PC-3 (cell line): ENCODE measurements at regions not wholly inside any gene's neighbourhood (a gene's known extent, or its start where the extent isn't known, plus 50 kb on each side); places are given as distances from the start of the nearest gene placed in this dataset.

Experiments used
- ATAC-seq: fragments of 200-7000 bp; cut with Tn5 transposase; 2 replicates; pipeline ENCODE4 v1.9.1; 2020; ENCODE audit warnings: mild to moderate bottlenecking, moderate library complexity
- BruUV-seq: library from RNA; stranded (reverse); fragments of 400-500 nt; replicated peaks from 2 replicates; lab custom pipeline; 2021; lab: Mats Ljungman, UMichigan
- CTCF ChIA-PET: fragments of 300-600 bp; sonication (Branson Sonifier 250); formaldehyde crosslinking; loops from one replicate; lab custom pipeline; 2022; ENCODE audit warnings: antibody characterized with exemption; lab: Charles Lee
- POLR2A ChIA-PET: fragments of 300-600 bp; sonication (Branson Sonifier 250); formaldehyde crosslinking; loops from one replicate; lab custom pipeline; 2022; ENCODE audit warnings: antibody characterized with exemption; ENCODE audit not compliant: unreplicated experiment; lab: Charles Lee
- DNase-seq: peaks from one replicate; pipeline ENCODE4 v3.0.0-alpha.2; 2015
- H2AFZ ChIP-seq: fragments of 300-600 bp; sonication (generic); 2 replicates; pipeline ENCODE4 v1.6.0; 2016; ENCODE audit warnings: antibody characterized with exemption, low read length
- H3F3A ChIP-seq: fragments of 300-600 bp; sonication (generic); one replicate; pipeline ENCODE4 v1.6.0; 2017; ENCODE audit warnings: antibody characterized with exemption, low read length, control low read depth, mild to moderate bottlenecking; ENCODE audit not compliant: unreplicated experiment
- H3K27ac ChIP-seq: fragments of 300-600 bp; sonication (generic); 2 replicates; pipeline ENCODE4 v1.5.1; 2016; ENCODE audit warnings: mild to moderate bottlenecking, low read length
- H3K27me3 ChIP-seq: fragments of 300-600 bp; sonication (generic); 2 replicates; pipeline ENCODE4 v1.6.1; 2016; ENCODE audit warnings: low read length, mixed read lengths
- H3K36me3 ChIP-seq: fragments of 300-600 bp; sonication (generic); 2 replicates; pipeline ENCODE4 v1.6.1; 2016; ENCODE audit warnings: low read depth, mixed run types, low read length, mixed read lengths
- H3K4me1 ChIP-seq: fragments of 300-600 bp; sonication (generic); 2 replicates; pipeline ENCODE4 v1.5.1; 2016; ENCODE audit warnings: low read length; ENCODE audit not compliant: insufficient read depth
- H3K4me2 ChIP-seq: fragments of 300-600 bp; sonication (generic); 2 replicates; pipeline ENCODE4 v1.6.0; 2016; ENCODE audit warnings: low read length
- H3K4me3 ChIP-seq: fragments of 300-600 bp; sonication (generic); 2 replicates; pipeline ENCODE4 v1.5.1; 2016; ENCODE audit warnings: mild to moderate bottlenecking, low read length, mixed read lengths
- H3K79me2 ChIP-seq: fragments of 300-600 bp; sonication (generic); 2 replicates; pipeline ENCODE4 v1.6.1; 2017; ENCODE audit warnings: low read length, mixed read lengths
- H3K9ac ChIP-seq: fragments of 300-600 bp; sonication (generic); 2 replicates; pipeline ENCODE4 v1.6.0; 2016; ENCODE audit warnings: mild to moderate bottlenecking, low read length
- H3K9me2 ChIP-seq: fragments of 300-600 bp; sonication (generic); replicated peaks from 2 replicates; pipeline ENCODE4 v1.6.1; 2016; ENCODE audit warnings: mixed run types, low read length, mixed read lengths
- H3K9me3 ChIP-seq: fragments of 300-600 bp; sonication (generic); 2 replicates; pipeline ENCODE4 v1.6.1; 2016; ENCODE audit warnings: low read length, mixed read lengths
- H4K20me1 ChIP-seq: fragments of 300-600 bp; sonication (generic); 2 replicates; pipeline ENCODE4 v1.6.1; 2016; ENCODE audit warnings: low read length, mixed read lengths
- EZH2 ChIP-seq: fragments of 300-600 bp; sonication (generic); IDR thresholded peaks from one replicate; pipeline ENCODE4 v1.6.1; 2017; ENCODE audit warnings: antibody characterized with exemption, mild to moderate bottlenecking, low read length; ENCODE audit not compliant: unreplicated experiment
- EZH2phosphoT487 ChIP-seq: fragments of 300-600 bp; sonication (generic); IDR thresholded peaks from 2 replicates; pipeline ENCODE4 v1.6.1; 2018; ENCODE audit warnings: mild to moderate bottlenecking, antibody characterized with exemption, low read length, borderline replicate concordance
- intact Hi-C: fragments of 100-400 bp; cut with micrococcal nuclease; formaldehyde crosslinking; loops from 2 replicates; pipeline ENCODE4 v1.9.0; 2023
- TF ChIP-seq, protein P1 (sequence below): fragments of 300-600 bp; sonication (generic); conservative IDR thresholded peaks from 2 replicates; pipeline ENCODE4 v1.5.1; 2017; ENCODE audit warnings: antibody characterized with exemption, low read depth, mild to moderate bottlenecking, low read length

DNA sequence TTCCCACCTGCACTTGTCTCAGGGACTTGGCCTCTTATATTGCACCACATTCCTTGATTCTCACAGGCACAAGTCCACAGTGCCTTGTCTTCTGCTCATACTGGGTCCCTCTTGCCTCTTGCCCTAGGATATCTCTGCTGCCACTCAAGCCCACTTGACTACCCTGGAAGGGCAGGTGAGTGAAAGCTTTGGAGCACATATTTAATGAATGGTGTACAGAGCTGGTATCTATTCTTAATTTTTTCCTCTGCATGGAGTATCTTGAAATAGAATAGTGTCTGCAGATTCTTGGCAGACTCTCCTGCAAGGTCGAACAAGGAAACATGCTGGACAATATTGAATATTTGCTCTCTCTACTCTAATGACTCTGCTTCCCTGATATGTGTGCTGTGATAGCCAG lies 1248.0 kb downstream of the MAT2B start:
- Histone ChIP-seq H3F3A (no peaks in the 10 kb centered on the region), H3K79me2 (no peaks in the 10 kb centered on the region), H3K36me3 (no peaks in the 10 kb centered on the region), H3K9me3 (no peaks in the 10 kb centered on the region), H3K27ac (no peak overlapping the region), H3K4me2 (no peak overlapping the region), H3K4me3 (no peak overlapping the region), H3K4me1 (no peaks in the 10 kb centered on the region), H3K27me3 (no peaks in the 10 kb centered on the region), H2AFZ (no peak overlapping the region), H3K9me2 (no peaks in the 10 kb centered on the region), H4K20me1 (no peaks in the 10 kb centered on the region), H3K9ac (no peak overlapping the region)
- DNase-seq (no peak), ATAC-seq (no peak)
- ChIA-PET POLR2A (no interaction called here), CTCF (no interaction called here)
- intact Hi-C loops: no loop called here
- BruUV-seq: no TSS peak
- TF ChIP-seq, protein P1, sequence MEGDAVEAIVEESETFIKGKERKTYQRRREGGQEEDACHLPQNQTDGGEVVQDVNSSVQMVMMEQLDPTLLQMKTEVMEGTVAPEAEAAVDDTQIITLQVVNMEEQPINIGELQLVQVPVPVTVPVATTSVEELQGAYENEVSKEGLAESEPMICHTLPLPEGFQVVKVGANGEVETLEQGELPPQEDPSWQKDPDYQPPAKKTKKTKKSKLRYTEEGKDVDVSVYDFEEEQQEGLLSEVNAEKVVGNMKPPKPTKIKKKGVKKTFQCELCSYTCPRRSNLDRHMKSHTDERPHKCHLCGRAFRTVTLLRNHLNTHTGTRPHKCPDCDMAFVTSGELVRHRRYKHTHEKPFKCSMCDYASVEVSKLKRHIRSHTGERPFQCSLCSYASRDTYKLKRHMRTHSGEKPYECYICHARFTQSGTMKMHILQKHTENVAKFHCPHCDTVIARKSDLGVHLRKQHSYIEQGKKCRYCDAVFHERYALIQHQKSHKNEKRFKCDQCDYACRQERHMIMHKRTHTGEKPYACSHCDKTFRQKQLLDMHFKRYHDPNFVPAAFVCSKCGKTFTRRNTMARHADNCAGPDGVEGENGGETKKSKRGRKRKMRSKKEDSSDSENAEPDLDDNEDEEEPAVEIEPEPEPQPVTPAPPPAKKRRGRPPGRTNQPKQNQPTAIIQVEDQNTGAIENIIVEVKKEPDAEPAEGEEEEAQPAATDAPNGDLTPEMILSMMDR: no peak
- TF ChIP-seq EZH2phosphoT487: no peak
- no peak for TF ChIP-seq EZH2

DNA sequence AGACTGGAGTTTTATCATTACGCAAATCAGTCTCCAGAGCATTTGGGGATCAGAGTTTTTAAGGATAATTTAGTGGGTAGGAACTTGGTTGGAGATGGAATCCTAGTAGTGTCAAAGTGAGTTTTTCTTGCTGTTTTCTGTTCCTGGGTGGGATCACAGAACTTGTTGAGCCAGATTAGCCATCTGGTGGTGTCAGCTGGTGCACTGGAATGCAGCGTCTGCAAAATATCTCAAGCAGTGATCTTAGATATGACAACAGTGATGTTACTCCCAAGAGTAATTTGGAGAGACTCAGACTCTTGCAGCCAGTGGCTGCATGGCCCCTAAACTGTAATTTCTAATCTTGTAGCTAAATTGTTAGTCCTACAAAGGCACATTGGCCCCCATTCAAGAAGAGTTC lies 1257.8 kb downstream of the MAT2B start:
- TF ChIP-seq, protein P1: no peak
- TF ChIP-seq EZH2: no peak
- TF ChIP-seq EZH2phosphoT487: no peak
- no peaks in the 10 kb centered on the region for H3K4me1 ChIP-seq
- no peaks in the 10 kb centered on the region for H3F3A ChIP-seq
- H3K4me3 ChIP-seq: no peak overlapping the region
- intact Hi-C loops: no loop called here
- H3K27me3 ChIP-seq: no peaks in the 10 kb centered on the region
- no TSS peak for BruUV-seq
- H2AFZ ChIP-seq: no peak overlapping the region
- H3K9me3 ChIP-seq: 0 out of 2 replicates have a peak, but pooled peaks cover 4% of the 10 kb centered on the region
- H4K20me1 ChIP-seq: no peaks in the 10 kb centered on the region
- no peak for DNase-seq
- ChIA-PET POLR2A (no interaction called here), CTCF (no interaction called here)
- H3K27ac ChIP-seq: no peak overlapping the region
- no peak overlapping the region for H3K9ac ChIP-seq
- no peaks in the 10 kb centered on the region for H3K79me2 ChIP-seq
- H3K4me2 ChIP-seq: no peak overlapping the region
- no peaks in the 10 kb centered on the region for H3K9me2 ChIP-seq
- ATAC-seq: no peak
- H3K36me3 ChIP-seq: no peaks in the 10 kb centered on the region

DNA sequence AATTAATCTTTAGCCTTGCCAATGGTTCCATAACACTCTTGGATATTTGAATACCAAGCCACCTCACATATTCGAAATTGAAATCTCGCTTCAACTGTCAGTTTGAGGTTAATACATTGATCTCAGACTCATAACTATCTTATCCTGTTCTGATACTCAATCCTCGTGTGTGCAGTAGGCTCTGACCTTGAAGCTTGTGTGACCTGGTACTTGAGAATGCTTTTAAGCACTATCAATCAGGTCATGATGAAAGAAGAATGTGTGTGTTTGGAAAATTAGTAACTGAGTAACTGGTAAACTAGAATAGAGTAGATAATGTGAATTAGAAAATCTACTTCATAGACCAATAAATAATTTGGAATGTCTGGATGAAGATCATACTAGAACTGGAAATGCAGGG lies 1266.7 kb downstream of the MAT2B start:
- H3K79me2 ChIP-seq: no peaks in the 10 kb centered on the region
- H3K36me3 ChIP-seq: no peaks in the 10 kb centered on the region
- H3K9me2 ChIP-seq: no peaks in the 10 kb centered on the region
- ATAC-seq: no peak
- ChIA-PET CTCF (no interaction called here), POLR2A (no interaction called here)
- H3K4me3 ChIP-seq: no peak overlapping the region
- H3K9ac ChIP-seq: no peak overlapping the region
- no peaks in the 10 kb centered on the region for H3F3A ChIP-seq
- intact Hi-C loops: no loop called here
- no peak for DNase-seq
- H4K20me1 ChIP-seq: no peaks in the 10 kb centered on the region
- H3K27me3 ChIP-seq: no peaks in the 10 kb centered on the region
- no peaks in the 10 kb centered on the region for H3K4me1 ChIP-seq
- no peak overlapping the region for H3K4me2 ChIP-seq
- TF ChIP-seq, protein P1: no peak
- TF ChIP-seq EZH2 (no peak), EZH2phosphoT487 (no peak)
- H3K9me3 ChIP-seq: peaks cover 10% of the 10 kb centered on the region; the same call in 1 of the 2 replicates
- no peak overlapping the region for H2AFZ ChIP-seq
- BruUV-seq: no TSS peak
- H3K27ac ChIP-seq: no peak overlapping the region
